ENCODE measurements at regions not wholly inside any gene's neighbourhood (a gene's known extent, or its start where the extent isn't known, plus 50 kb on each side); places are given as distances from the start of the nearest gene placed in this dataset.

DNA sequence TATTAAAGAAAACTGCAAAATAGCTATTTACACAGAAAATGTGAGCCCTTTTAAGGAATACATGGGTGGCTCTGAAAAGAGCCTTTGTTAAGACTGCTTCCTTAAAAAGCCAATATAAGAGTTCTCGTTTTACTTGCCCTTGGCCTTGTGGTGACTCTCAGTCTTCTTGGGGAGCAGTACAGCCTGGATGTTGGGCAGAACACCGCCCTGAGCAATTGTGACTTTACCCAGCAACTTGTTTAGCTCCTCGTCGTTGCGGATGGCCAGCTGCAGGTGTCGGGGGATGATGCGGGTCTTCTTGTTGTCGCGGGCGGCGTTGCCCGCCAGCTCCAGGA is 111.5 kb downstream of the HFE start:
- peak in 1 of 2 experiments; percentile 40 for DNase-seq

DNA sequence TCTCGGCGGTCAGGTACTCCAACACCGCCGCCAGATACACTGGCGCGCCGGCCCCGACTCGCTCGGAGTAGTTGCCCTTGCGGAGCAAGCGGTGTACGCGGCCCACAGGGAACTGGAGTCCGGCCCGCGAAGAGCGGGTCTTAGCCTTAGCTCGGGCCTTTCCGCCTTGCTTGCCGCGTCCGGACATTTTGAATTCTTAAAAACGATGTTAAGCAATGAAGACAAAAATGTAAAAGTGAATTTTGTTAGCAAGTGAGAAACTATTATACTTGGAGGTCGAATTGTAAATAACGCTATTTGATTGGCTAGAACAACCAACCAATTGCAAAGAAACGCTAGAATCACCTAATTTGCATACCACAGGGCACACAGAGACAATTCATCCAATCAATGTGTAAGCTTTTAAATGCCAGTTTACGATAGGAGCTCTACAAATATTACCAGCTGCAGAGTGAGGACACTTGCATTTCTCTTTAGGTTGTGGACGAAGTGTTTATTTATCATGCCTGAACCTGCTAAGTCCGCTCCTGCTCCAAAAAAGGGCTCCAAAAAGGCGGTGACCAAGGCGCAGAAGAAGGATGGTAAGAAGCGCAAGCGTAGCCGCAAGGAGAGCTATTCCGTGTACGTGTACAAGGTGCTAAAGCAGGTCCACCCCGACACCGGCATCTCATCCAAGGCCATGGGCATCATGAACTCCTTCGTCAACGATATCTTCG is 112.0 kb downstream of the HFE start:
- peak; percentile 77 to 95 for DNase-seq

DNA sequence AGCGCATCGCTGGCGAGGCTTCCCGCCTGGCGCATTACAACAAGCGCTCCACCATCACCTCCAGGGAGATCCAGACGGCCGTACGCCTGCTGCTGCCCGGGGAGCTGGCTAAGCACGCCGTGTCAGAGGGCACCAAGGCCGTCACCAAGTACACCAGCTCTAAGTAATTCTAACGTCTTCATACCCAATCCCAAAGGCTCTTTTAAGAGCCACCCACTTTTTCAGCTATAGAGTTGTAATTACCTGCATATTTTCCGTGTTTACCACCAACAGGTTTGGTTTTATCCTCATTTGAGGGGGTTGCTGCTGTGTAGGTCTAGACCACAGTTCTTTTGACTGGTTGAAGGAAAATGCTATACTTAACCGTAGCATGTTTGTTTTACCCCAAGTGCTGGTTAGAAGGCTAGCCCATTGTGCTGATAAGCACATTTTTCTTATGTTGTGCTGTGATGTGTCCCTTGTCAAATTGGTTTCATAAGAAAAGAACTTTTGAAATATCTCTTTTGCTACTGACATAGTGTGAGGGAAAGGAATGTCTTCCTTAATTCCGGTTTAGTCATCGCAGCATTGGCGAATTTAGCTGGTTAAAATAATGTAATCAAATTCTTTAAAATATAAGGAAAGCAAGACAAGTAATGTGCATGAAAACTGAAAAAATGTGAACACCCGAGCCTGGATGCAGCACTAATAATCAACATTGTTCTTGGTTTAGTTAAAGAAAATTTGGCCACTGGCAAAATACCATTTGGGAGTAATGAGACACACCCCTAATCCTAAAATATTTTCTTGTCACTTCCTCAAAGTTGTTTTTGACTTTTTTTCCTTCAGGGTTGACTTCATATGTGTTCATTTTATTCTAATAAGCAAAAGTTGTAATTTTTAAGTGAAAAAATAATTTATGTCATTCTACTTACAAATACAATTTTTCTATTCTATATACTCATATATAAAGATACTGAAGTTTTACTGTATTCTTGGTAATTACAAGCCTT is 112.8 kb downstream of the HFE start:
- peak in 1 of 2 experiments; percentile 65 for DNase-seq

DNA sequence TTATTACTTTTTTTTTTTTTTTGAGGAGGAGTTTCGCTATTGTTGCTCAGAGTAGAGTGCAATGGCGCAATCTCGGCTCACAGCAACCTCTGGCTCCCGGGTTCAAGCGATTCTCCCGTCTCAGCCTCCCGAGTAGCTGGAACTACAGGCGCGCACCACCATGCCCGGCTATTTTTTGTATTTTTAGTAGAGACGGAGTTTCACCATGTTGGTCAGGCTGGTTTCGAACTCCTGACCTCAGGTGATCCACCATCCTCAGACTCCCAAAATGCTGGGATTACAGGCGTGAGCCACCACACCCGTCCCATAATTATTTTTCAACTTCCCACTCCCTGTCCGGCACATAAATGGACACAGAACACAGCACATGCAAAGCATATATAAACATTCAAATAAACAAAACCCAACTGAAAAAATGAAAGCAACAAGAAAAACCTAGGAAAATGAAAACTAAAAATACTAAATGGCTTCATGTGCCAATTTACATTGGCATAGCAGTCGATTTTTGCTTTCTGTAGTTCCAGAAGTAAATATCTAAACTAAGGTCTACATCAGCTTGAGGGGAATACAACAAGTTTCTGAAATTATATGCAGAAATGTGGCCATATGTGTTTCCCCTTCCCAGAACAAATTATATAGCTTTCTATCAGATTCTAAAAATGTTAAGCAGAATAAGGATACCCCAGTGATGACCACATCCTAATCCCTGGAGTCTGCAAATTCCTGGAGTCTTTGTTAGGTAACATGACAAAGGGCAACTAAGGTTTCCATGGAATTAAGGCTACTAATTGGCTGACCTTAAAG is 113.9 kb downstream of the HFE start:
- no peak for DNase-seq

DNA sequence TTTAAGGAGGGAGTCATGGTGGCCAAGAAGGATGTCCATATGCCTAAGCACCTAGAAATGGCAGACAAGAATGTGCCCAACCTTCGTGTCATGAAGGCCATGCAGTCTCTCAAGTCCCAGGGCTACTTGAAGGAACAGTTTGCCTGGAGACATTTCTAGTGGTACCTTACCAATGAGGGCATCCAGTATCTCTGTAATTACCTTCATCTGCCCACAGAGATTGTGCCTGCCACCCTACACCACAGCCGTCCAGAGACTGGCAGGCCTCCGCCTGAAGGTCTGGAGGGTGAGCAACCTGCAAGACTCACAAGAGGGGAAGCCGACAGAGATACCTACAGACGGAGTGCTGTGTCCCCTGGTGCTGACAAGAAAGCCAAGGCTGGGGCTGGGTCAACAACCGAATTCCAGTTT is 115.0 kb downstream of the HFE start:
- no peak for DNase-seq

DNA sequence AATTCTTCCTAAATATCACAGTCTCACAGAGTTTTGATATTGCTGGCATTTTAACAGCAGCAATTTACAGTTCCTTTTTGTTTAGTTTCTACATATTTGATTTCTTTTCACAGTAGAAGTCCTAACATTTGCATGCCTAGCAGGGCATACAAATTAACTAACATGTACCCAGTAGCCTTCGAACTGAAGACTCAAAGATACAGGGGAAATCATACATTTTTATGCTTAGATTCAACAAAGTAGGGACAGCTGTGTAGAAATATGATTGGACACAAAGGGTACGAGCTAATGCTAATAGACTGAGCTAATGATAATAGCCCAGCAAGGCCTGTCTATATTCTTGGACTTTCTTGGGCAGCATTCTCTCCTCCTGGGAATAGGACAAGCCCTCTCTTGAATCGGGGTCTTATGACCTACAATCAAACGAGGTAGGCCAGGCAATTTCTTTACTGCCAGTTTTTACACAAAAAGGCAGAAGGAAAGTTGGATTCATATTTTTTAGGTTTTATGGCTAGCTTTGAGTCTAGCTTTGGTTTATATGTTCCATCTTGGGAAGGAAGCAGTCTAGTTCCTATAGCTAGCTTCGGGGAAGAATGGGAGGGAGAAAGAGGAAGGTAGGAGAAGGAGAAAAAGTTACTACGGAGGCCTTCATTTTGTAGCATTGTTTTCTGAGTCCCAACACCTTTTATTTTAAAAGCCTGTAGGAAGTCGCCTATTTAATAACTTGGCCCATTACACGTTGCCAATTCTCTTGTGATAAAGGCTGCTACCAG is 115.8 kb downstream of the HFE start:
- no peak for DNase-seq

DNA sequence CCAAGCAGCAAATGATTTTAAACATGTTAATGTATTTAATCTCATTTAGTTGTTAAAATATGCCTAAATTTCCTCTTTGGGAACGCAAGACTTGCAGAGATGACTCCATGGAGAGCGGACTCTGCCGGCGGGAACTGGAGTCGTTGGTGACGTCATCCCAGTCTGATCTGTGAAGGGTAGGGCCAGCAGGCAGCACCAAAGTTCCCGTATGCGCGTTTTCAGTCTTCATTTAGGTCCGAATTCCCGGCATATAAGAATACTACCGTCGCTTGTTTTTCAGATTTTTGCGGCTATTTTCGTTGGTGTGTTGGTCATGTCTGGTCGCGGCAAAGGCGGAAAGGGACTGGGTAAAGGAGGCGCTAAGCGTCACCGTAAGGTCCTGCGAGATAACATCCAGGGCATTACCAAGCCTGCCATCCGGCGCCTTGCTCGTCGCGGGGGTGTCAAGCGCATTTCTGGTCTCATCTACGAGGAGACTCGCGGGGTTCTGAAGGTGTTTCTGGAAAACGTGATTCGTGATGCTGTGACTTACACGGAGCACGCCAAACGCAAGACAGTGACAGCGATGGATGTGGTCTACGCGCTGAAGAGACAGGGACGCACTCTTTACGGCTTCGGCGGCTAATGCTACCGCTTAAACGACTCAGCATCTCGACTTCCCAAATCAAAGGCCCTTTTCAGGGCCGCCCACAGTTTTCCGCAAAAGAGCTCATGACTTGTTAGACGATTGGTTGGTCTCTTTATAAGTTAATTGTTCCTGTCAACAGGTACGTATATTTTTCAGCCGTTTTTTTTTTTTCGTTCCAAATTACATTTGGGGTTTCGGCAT is 117.3 kb downstream of the HFE start:
- peak; percentile 92 to 98 for DNase-seq

DNA sequence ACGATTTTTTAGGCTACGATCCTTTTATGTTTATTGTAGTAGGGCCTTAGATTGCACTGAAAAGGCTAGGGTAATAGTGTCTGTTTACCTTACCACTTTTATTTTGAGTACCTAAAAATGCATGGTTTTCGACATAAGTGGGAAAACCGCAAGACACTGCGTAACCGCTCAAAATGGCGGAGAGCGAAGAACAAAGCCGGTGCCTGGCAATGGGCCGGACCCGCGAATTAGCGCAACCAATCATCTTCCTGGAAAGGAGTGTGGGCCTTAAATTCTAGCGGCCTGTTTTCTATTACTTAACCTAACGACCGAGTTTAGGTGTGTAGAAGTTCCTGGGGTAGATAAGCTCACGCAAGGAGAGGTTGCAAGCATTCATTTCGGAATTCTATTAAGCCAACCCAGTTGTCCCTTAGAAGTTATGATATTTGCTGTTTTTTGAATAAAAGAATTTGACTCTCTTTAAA is 118.0 kb downstream of the HFE start:
- peak; percentile 70 to 92 for DNase-seq

DNA sequence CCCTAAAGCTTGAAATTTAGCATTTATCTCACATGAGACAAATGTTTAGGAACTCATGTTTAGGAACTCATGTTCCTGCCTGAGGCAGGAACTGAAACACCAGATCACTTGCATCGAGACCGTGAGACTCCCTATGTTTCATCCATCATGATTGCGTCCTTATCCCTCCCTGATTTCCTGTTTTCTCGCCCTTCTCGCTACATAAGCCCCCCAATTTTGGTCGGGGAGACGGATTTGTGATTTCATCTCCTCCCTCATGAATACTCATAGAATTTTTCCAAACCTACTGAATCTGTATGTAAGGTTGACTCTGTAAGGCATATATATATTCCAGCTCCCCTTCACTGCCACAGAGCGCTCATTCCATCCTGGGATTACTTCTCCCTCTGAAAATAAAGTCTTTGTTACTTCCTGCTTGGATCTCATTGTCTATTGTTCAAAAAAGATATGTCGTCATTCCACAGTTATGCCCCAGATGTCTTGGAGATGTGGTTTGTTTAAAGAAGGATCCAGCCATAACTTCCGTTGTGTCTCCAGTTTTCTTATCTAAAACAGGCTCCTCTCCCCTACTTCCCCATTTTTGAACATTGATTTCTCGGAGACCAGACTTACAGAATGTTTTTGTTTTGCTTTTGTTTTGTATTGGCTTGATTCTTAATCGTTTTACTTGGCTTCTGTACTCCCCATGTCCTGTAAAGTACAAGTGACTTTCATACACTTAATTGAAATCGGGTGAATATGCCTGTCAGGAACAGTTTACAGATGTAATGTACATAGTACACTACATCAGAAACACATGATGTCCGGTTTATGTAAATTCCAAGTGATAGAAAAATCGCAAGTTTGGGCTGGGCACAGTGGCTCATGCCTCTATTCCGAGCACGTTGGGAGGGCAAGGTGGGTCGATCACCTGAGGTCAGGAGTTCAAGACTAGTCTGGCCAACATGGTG is 118.7 kb downstream of the HFE start:
- DNase-seq = peak; percentile 49 to 65

DNA sequence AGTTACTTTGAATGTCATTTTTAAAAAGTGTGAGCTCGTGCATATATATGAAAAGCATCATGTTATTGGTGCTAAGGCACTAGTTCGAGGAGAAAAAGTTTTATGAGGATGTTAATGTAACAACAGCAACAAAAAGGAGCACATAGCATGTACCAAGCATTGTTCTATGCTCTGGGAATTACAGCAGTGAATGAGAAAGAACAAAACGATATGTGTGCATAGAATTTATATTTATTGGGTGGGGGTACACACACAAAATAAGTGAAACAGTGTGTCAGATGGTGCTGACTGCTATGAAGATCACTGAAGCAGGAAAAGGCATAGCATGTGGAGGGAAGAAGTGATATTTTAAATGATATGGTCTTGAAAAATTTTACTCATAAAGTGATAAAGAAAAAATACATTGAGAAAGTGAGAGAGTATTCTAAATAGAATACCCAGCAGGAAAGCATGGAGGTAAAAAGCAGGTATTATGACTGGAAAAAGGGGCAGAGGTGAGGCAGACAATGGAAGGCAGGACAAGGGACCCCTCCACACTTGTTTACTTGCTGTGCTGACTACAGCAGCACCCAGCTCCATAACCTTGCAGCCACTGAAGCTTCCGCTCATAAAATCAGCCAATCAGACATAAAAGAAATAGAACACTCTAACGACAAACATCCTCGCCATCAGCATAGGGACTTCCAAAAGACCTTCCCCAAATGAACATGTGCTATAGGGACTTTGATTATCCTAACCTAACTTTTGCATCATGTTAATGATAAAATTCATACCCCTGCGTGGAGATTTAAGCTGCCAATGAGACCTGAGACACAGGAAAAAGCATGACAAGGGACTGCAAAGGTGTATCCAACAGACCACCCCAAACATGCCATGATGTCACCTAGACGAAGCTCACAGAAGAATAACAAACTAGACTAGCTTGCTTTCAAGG is 119.9 kb downstream of the HFE start:
- no peak for DNase-seq

DNA sequence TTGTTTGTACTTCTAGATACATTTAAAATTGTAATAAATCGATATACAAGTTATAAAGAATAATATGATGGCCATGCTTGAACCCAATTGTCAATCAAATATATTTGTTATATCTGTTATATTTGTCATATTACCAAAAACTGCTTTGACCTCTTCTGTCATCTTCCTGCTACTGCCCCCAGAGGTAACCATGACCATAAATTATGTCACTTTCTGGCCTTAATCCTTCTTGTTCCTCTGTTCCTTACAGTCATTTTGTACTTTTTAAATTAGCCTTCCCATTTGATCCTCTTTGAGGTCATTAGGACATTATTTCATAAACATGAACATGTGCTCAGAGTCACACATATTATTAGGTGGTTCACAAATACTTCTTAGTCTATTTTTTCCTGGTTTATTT is 124.7 kb downstream of the HFE start:
- DNase-seq = peak in 1 of 2 experiments; percentile 7

DNA sequence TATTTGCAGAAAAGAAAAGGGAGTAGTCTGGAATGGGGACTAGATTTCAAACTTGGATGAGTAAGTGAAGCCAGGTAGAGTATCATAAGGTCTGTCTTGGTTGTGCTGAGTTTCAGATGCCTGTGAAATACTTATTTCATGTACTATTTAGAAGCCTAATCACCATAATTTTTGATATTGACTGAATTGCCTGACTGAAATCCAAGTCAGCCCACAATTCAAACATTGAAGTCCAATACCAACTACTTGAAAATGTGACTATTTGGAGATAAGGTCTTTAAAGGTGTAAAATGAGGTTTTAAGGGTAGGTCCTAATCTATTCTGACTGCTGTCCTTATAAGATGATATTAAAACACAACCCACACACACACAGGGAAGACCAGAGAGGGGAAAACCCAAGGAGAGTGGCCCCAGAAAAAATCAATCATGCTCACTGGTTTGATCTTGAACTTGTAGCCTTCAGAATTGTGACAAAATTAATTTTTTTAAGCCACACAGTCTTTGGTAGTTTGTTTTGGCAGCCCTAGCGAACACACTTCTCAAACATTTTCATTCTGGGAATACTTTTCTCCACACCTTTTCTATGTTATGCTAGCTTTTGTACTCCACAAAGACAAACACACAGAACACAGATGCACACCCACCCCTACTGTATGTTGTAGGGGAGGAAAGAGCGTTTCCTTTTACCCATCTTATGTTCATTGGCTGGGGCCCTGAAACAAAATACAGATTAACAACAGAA is 126.3 kb downstream of the HFE start:
- DNase-seq = no peak

DNA sequence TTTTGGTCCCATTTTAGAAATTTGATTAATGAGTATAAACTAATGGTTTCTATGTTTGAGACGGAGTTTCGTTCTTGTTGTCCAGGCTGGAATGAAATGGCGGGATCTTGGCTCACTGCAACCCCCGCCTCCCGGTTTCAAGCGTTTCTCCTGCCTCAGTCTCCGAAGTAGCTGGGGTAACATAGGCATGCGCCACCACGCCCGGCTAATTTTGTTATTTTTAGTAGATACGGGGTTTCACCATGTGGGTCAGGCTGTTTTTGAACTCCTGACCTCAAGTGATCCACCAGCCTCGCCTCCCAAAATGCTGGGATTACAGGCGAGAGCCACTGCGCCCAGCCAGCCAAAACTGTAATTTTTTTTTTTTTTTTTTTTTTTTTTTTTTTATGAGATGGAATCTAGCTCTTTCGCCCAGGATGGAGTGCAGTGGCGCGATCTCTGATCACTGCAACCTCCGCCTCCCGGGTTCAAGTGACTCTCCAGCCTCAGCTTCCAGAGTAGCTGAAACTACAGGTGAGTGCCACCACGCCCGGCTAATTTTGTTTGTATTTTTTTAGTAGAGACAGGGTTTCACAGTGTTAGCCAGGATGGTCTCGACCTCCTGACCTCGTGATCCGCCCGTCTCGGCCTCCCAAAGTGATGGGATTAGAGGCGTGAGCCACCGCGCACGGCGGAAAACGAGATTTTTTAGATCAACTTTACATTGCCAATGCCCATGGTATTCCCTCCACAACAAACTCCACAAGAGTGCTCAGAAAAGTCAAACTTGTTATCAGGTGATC is 127.8 kb downstream of the HFE start:
- no peak for DNase-seq

DNA sequence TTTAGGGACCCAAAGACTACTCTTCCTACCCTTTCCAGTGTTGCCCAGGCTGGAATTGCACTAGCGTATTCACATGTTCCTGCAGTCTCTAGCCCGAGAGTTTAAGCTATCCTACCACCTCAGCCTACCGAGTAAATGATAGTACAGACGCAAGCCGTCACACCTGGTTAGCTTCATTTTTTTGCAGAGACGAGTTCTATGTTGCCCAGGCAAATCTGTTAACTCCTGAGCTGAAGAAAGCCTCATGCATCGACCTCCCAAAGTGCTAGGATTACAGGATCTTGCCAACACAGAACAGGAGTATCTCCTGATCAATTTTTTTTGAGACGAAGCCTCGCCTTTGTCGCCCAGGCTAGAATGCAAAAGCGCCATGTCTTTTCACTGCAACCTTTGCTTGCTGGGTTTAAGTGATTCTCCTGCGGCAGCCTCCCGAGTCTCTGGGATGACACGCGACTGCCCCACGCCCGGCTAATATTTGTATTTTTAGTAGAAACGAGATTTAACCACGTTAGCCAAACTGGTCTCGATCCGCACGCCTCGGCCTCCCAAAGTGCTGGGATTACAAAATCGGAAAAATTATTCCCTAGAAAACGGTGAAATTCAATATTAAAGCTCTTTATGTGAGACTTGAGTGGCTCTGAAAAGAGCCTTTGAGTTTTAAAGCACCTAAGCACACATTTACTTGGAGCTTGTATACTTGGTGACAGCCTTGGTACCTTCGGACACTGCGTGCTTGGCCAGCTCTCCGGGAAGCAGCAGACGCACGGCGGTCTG is 128.5 kb downstream of the HFE start:
- peak; percentile 29 to 52 for DNase-seq

DNA sequence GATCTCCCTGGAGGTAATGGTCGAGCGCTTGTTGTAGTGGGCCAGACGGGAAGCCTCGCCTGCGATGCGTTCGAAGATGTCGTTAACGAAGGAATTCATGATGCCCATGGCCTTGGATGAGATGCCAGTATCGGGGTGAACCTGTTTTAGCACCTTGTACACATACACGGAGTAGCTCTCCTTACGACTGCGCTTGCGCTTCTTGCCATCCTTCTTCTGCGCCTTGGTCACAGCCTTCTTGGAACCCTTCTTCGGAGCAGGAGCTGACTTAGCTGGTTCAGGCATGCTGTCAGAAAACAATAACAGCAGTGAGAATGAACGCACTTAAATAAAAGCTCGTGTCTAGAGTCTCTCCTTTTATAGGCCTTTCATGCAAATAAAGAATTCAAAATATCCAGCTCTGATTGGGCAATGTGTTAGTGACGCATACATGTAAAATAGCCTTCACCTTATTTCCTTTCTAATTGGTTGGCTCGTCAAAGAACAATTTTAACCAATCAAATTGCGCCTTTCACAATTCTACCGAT is 129.2 kb downstream of the HFE start:
- DNase-seq = peak; percentile 89 to 98
